Mesendoderm (in vitro differentiated cells): ENCODE measurements at regions not wholly inside any gene's neighbourhood (a gene's known extent, or its start where the extent isn't known, plus 50 kb on each side); places are given as distances from the start of the nearest gene placed in this dataset.

Source experiments
- DNase-seq: peaks from one replicate; pipeline ENCODE4 v3.0.0; 2013
- H2AK5ac ChIP-seq: 2 replicates; pipeline ENCODE4 v1.6.1; 2013; ENCODE audit warnings: low read length, inconsistent platforms
- H2BK120ac ChIP-seq: 2 replicates; pipeline ENCODE4 v1.6.1; 2013; ENCODE audit warnings: low read depth, mild to moderate bottlenecking, low read length, moderate library complexity, mixed read lengths
- H2BK15ac ChIP-seq: replicated peaks from 2 replicates; pipeline ENCODE4 v1.6.1; 2013; ENCODE audit warnings: low read depth, mild to moderate bottlenecking, moderate library complexity
- H2BK5ac ChIP-seq: 2 replicates; pipeline ENCODE4 v1.6.1; 2013; ENCODE audit warnings: low read length, inconsistent platforms
- H3K18ac ChIP-seq: 2 replicates; pipeline ENCODE4 v1.6.1; 2013; ENCODE audit warnings: mild to moderate bottlenecking, low read length, mixed read lengths
- H3K23ac ChIP-seq: one replicate; pipeline ENCODE4 v1.6.1; 2013; ENCODE audit warnings: low read length
- H3K27ac ChIP-seq: 2 replicates; pipeline ENCODE4 v1.5.1; 2013; ENCODE audit warnings: low read depth, mild to moderate bottlenecking, inconsistent platforms, low read length, moderate library complexity
- H3K27me3 ChIP-seq: 2 replicates; pipeline ENCODE4 v1.6.1; 2013; ENCODE audit warnings: low read length, control low read depth, mild to moderate bottlenecking, inconsistent platforms; ENCODE audit not compliant: insufficient read depth, poor library complexity
- H3K36me3 ChIP-seq: 2 replicates; pipeline ENCODE4 v1.6.1; 2013; ENCODE audit warnings: low read length, inconsistent platforms; ENCODE audit not compliant: control insufficient read depth, insufficient read depth
- H3K4ac ChIP-seq: one replicate; pipeline ENCODE4 v1.6.1; 2013; ENCODE audit warnings: low read depth, mild to moderate bottlenecking, low read length, moderate library complexity
- H3K4me1 ChIP-seq: 2 replicates; pipeline ENCODE4 v1.6.1; 2013; ENCODE audit warnings: low read depth, low read length, inconsistent platforms; ENCODE audit not compliant: control insufficient read depth
- H3K4me2 ChIP-seq: 2 replicates; pipeline ENCODE4 v1.6.1; 2013; ENCODE audit warnings: low read length
- H3K4me3 ChIP-seq: 2 replicates; pipeline ENCODE4 v1.5.1; 2013; ENCODE audit warnings: mild to moderate bottlenecking, low read length
- H3K56ac ChIP-seq: one replicate; pipeline ENCODE4 v1.6.1; 2013; ENCODE audit warnings: low read length
- H3K79me1 ChIP-seq: 2 replicates; pipeline ENCODE4 v1.6.1; 2013; ENCODE audit warnings: low read length, inconsistent platforms
- H3K79me2 ChIP-seq: 2 replicates; pipeline ENCODE4 v1.6.1; 2013; ENCODE audit warnings: mild to moderate bottlenecking, low read length; ENCODE audit not compliant: control insufficient read depth, insufficient read depth
- H3K9ac ChIP-seq: 2 replicates; pipeline ENCODE4 v1.6.1; 2013; ENCODE audit warnings: low read length, inconsistent platforms
- H4K5ac ChIP-seq: one replicate; pipeline ENCODE4 v1.6.1; 2013; ENCODE audit warnings: low read length
- H4K8ac ChIP-seq: one replicate; pipeline ENCODE4 v1.6.1; 2013; ENCODE audit warnings: low read depth, mild to moderate bottlenecking, control low read depth, low read length, moderate library complexity
- WGBS: extraction: QIAGEN DNeasy Blood & Tissue Kit; methylation state at CpG from one replicate; pipeline ENCODE4 v1.1.7; 2013; ENCODE audit warnings: low lambda C conversion rate, missing lambda C conversion rate; ENCODE audit not compliant: insufficient coverage; ENCODE audit errors: extremely low coverage; 5-methylcytosine and 5-hydroxymethylcytosine counted together

GRCh38 chr22:48700180-48700565, 1127.5 kb downstream of the BRD1 start:
- no peak overlapping the region for H2AK5ac ChIP-seq
- no peak overlapping the region for H3K9ac ChIP-seq
- H3K27ac ChIP-seq = no peak overlapping the region
- H4K8ac ChIP-seq = no peak overlapping the region
- no peak overlapping the region for H3K4me2 ChIP-seq
- H2BK15ac ChIP-seq = no peak overlapping the region
- H4K5ac ChIP-seq = no peak overlapping the region
- DNase-seq = no peak
- WGBS = no CpG with 5 or more reads among the region's 13 CpGs
- no peaks in the 10 kb centered on the region for H3K27me3 ChIP-seq
- H3K18ac ChIP-seq = no peak overlapping the region
- H2BK120ac ChIP-seq = no peak overlapping the region
- no peak overlapping the region for H3K4me3 ChIP-seq
- no peaks in the 10 kb centered on the region for H3K79me2 ChIP-seq
- no peak overlapping the region for H3K23ac ChIP-seq
- no peak overlapping the region for H2BK5ac ChIP-seq
- H3K4ac ChIP-seq = no peak overlapping the region
- no peak overlapping the region for H3K56ac ChIP-seq
- peaks cover 5% of the 10 kb centered on the region for H3K79me1 ChIP-seq
- H3K36me3 ChIP-seq = no peaks in the 10 kb centered on the region
- no peaks in the 10 kb centered on the region for H3K4me1 ChIP-seq

- Histone ChIP-seq H3K79me2 (no peaks in the 10 kb centered on the region), H3K27ac (no peak overlapping the region), H3K56ac (no peak overlapping the region), H2AK5ac (no peak overlapping the region), H3K79me1 (peaks cover 5% of the 10 kb centered on the region), H3K4me2 (no peak overlapping the region), H3K4me3 (no peak overlapping the region), H3K23ac (no peak overlapping the region), H3K4me1 (no peaks in the 10 kb centered on the region), H3K9ac (no peak overlapping the region), H4K8ac (no peak overlapping the region), H3K27me3 (no peaks in the 10 kb centered on the region), H3K36me3 (no peaks in the 10 kb centered on the region), H2BK120ac (no peak overlapping the region), H4K5ac (no peak overlapping the region), H2BK5ac (no peak overlapping the region), H2BK15ac (no peak overlapping the region), H3K18ac (no peak overlapping the region), H3K4ac (no peak overlapping the region)
- no CpG with 5 or more reads among the region's 17 CpGs for WGBS
- no peak for DNase-seq
Observed at GRCh38 chr22:48699511-48699910, 1128.2 kb downstream of the BRD1 start.

GRCh38 chr22:48698618-48699017, 1129.1 kb downstream of the BRD1 start:
- Histone ChIP-seq H3K56ac (no peak overlapping the region), H3K4me3 (no peak overlapping the region), H2BK120ac (no peak overlapping the region), H3K79me1 (peaks cover 5% of the 10 kb centered on the region), H3K23ac (no peak overlapping the region), H3K4ac (no peak overlapping the region), H3K9ac (no peak overlapping the region), H3K4me2 (no peak overlapping the region), H2AK5ac (no peak overlapping the region), H3K18ac (no peak overlapping the region), H3K79me2 (no peaks in the 10 kb centered on the region), H2BK15ac (no peak overlapping the region), H4K8ac (no peak overlapping the region), H2BK5ac (no peak overlapping the region), H3K36me3 (no peaks in the 10 kb centered on the region), H3K4me1 (no peaks in the 10 kb centered on the region), H3K27ac (no peak overlapping the region), H4K5ac (no peak overlapping the region), H3K27me3 (no peaks in the 10 kb centered on the region)
- DNase-seq = no peak
- WGBS = no CpG with 5 or more reads among the region's 13 CpGs

- no peak overlapping the region for H3K27ac ChIP-seq
- no peak overlapping the region for H3K4ac ChIP-seq
- no CpG with 5 or more reads among the region's 6 CpGs for WGBS
- H2BK15ac ChIP-seq = no peak overlapping the region
- no peaks in the 10 kb centered on the region for H3K36me3 ChIP-seq
- H3K4me2 ChIP-seq = no peak overlapping the region
- H4K5ac ChIP-seq = no peak overlapping the region
- H2BK5ac ChIP-seq = no peak overlapping the region
- DNase-seq = no peak
- H2BK120ac ChIP-seq = no peak overlapping the region
- no peak overlapping the region for H3K18ac ChIP-seq
- no peak overlapping the region for H3K56ac ChIP-seq
- no peak overlapping the region for H3K23ac ChIP-seq
- H3K4me3 ChIP-seq = no peak overlapping the region
- H2AK5ac ChIP-seq = no peak overlapping the region
- H3K4me1 ChIP-seq = no peaks in the 10 kb centered on the region
- no peak overlapping the region for H4K8ac ChIP-seq
- no peaks in the 10 kb centered on the region for H3K27me3 ChIP-seq
- H3K79me2 ChIP-seq = no peaks in the 10 kb centered on the region
- H3K9ac ChIP-seq = no peak overlapping the region
- H3K79me1 ChIP-seq = peaks cover 5% of the 10 kb centered on the region
Observed at GRCh38 chr22:48697694-48698276, 1129.9 kb downstream of the BRD1 start.

GRCh38 chr22:48697223-48697622, 1130.5 kb downstream of the BRD1 start:
- Histone ChIP-seq H3K36me3 (no peaks in the 10 kb centered on the region), H3K4me2 (no peak overlapping the region), H2BK120ac (no peak overlapping the region), H3K4me1 (no peaks in the 10 kb centered on the region), H3K18ac (no peak overlapping the region), H3K4me3 (no peak overlapping the region), H3K9ac (no peak overlapping the region), H4K5ac (no peak overlapping the region), H2AK5ac (no peak overlapping the region), H2BK5ac (no peak overlapping the region), H3K27me3 (no peaks in the 10 kb centered on the region), H3K79me1 (peaks cover 5% of the 10 kb centered on the region), H2BK15ac (no peak overlapping the region), H3K4ac (no peak overlapping the region), H4K8ac (no peak overlapping the region), H3K79me2 (no peaks in the 10 kb centered on the region), H3K23ac (no peak overlapping the region), H3K56ac (no peak overlapping the region), H3K27ac (no peak overlapping the region)
- DNase-seq = no peak
- WGBS = no CpG with 5 or more reads among the region's 3 CpGs

GRCh38 chr22:48696371-48696770, 1131.3 kb downstream of the BRD1 start:
- no peak overlapping the region for H2BK120ac ChIP-seq
- no peak overlapping the region for H3K9ac ChIP-seq

More at GRCh38 chr22:48696371-48696770, 1131.3 kb downstream of the BRD1 start:
- Histone ChIP-seq H3K4me1 (no peaks in the 10 kb centered on the region), H3K36me3 (no peaks in the 10 kb centered on the region), H3K4me3 (no peak overlapping the region), H3K27me3 (no peaks in the 10 kb centered on the region), H3K27ac (no peak overlapping the region), H3K4me2 (no peak overlapping the region), H2BK15ac (no peak overlapping the region), H2BK5ac (no peak overlapping the region), H4K8ac (no peak overlapping the region), H3K79me2 (no peaks in the 10 kb centered on the region), H3K4ac (no peak overlapping the region), H2AK5ac (no peak overlapping the region), H3K18ac (no peak overlapping the region), H3K79me1 (peaks cover 5% of the 10 kb centered on the region), H3K23ac (no peak overlapping the region), H4K5ac (no peak overlapping the region), H3K56ac (no peak overlapping the region)
- DNase-seq = no peak
- no CpG with 5 or more reads among the region's 4 CpGs for WGBS
